IMR-90 (cell line): ENCODE measurements at regions not wholly inside any gene's neighbourhood (a gene's known extent, or its start where the extent isn't known, plus 50 kb on each side); places are given as distances from the start of the nearest gene placed in this dataset.

Source experiments
- ATAC-seq: fragments of 200-7000 bp; cut with Tn5 transposase; 2 replicates; pipeline ENCODE4 v1.9.1; 2020; ENCODE audit warnings: low read depth, mild to moderate bottlenecking, moderate library complexity
- BruUV-seq: library from RNA; stranded (reverse); fragments of 400-500 nt; replicated peaks from 2 replicates; lab custom pipeline; 2021; lab: Mats Ljungman, UMichigan
- CTCF ChIA-PET: fragments of 300-600 bp; formaldehyde crosslinking; extraction: SDS; loops from one replicate; lab custom pipeline; 2021; ENCODE audit warnings: antibody characterized with exemption; lab: Yijun Ruan, JAX
- POLR2A ChIA-PET: fragments of 300-600 bp; sonication (Branson Sonifier 250); formaldehyde crosslinking; loops from one replicate; lab custom pipeline; 2022; ENCODE audit warnings: antibody characterized with exemption; ENCODE audit not compliant: unreplicated experiment; lab: Charles Lee
- DNase-seq: peaks from one replicate; pipeline ENCODE4 v3.0.0; 2013
- H2AFZ ChIP-seq: replicated peaks from 2 replicates; pipeline ENCODE3; 2013; ENCODE audit warnings: low read length, mild to moderate bottlenecking; ENCODE audit not compliant: poor library complexity
- H2AK5ac ChIP-seq: 2 replicates; pipeline ENCODE4 v1.6.1; 2013; ENCODE audit warnings: low read depth, low read length, inconsistent platforms
- H2AK9ac ChIP-seq: replicated peaks from 2 replicates; pipeline ENCODE3; 2013; ENCODE audit warnings: mild to moderate bottlenecking, low read depth, low read length, moderate library complexity; ENCODE audit not compliant: poor library complexity
- H2BK120ac ChIP-seq: 2 replicates; pipeline ENCODE4 v1.6.1; 2013; ENCODE audit warnings: low read depth, low read length, inconsistent platforms
- H2BK15ac ChIP-seq: 3 replicates; pipeline ENCODE4 v1.6.1; 2013; ENCODE audit warnings: low read depth, low read length, inconsistent platforms
- H2BK20ac ChIP-seq: 2 replicates; pipeline ENCODE4 v1.6.1; 2013; ENCODE audit warnings: low read depth, mild to moderate bottlenecking, inconsistent platforms, low read length, moderate library complexity
- H2BK5ac ChIP-seq: 2 replicates; pipeline ENCODE4 v1.6.1; 2013; ENCODE audit warnings: mild to moderate bottlenecking, low read depth, low read length, inconsistent platforms; ENCODE audit not compliant: poor library complexity, severe bottlenecking
- H3K14ac ChIP-seq: replicated peaks from 2 replicates; pipeline ENCODE4 v1.6.1; 2013; ENCODE audit warnings: low read depth, low read length, inconsistent platforms
- H3K18ac ChIP-seq: 2 replicates; pipeline ENCODE4 v1.6.1; 2013; ENCODE audit warnings: low read depth, low read length, control low read depth
- H3K23ac ChIP-seq: 2 replicates; pipeline ENCODE4 v1.6.1; 2013; ENCODE audit warnings: low read depth, low read length, inconsistent platforms
- H3K27ac ChIP-seq: 2 replicates; pipeline ENCODE4 v1.5.1; 2013; ENCODE audit warnings: mild to moderate bottlenecking, control low read depth, low read length; ENCODE audit not compliant: insufficient read depth
- H3K27me3 ChIP-seq: 2 replicates; pipeline ENCODE4 v1.6.1; 2013; ENCODE audit warnings: low read length; ENCODE audit not compliant: control insufficient read depth, insufficient read depth
- H3K36me3 ChIP-seq: 2 replicates; pipeline ENCODE4 v1.6.1; 2013; ENCODE audit warnings: low read length, mixed read lengths; ENCODE audit not compliant: control insufficient read depth, insufficient read depth
- H3K4ac ChIP-seq: 2 replicates; pipeline ENCODE4 v1.6.1; 2013; ENCODE audit warnings: low read depth, low read length, inconsistent platforms
- H3K4me1 ChIP-seq: 2 replicates; pipeline ENCODE4 v1.6.1; 2013; ENCODE audit warnings: low read length, mixed read lengths; ENCODE audit not compliant: control insufficient read depth, insufficient read depth
- H3K4me2 ChIP-seq: 2 replicates; pipeline ENCODE4 v1.6.1; 2013; ENCODE audit warnings: low read depth, mild to moderate bottlenecking, control low read depth, low read length, moderate library complexity
- H3K4me3 ChIP-seq: 2 replicates; pipeline ENCODE4 v1.5.1; 2013; ENCODE audit warnings: low read depth, mild to moderate bottlenecking, control low read depth, low read length, moderate library complexity; ENCODE audit not compliant: insufficient read depth
- H3K56ac ChIP-seq: 2 replicates; pipeline ENCODE4 v1.6.1; 2013; ENCODE audit warnings: low read length, inconsistent platforms; ENCODE audit not compliant: insufficient read depth; ENCODE audit errors: extremely low read depth
- H3K79me1 ChIP-seq, 2 experiments: 2 replicates each; pipeline ENCODE4 v1.6.1; 2013; ENCODE audit warnings: low read length in 2 of 2, inconsistent platforms in 1 of 2, low read depth in 1 of 2
- H3K9ac ChIP-seq: 2 replicates; pipeline ENCODE4 v1.6.1; 2013; ENCODE audit warnings: low read depth, low read length, control low read depth
- H3K9me1 ChIP-seq: 2 replicates; pipeline ENCODE4 v1.6.1; 2013; ENCODE audit warnings: low read length, inconsistent platforms; ENCODE audit not compliant: insufficient read depth
- H3K9me3 ChIP-seq: 2 replicates; pipeline ENCODE4 v1.6.1; 2013; ENCODE audit warnings: low read length; ENCODE audit not compliant: control insufficient read depth, insufficient read depth
- H4K20me1 ChIP-seq: 2 replicates; pipeline ENCODE4 v1.6.1; 2013; ENCODE audit warnings: low read length, inconsistent platforms; ENCODE audit not compliant: insufficient read depth
- H4K5ac ChIP-seq: 2 replicates; pipeline ENCODE4 v1.6.1; 2013; ENCODE audit warnings: mild to moderate bottlenecking, low read depth, low read length, control low read depth
- H4K8ac ChIP-seq, 2 experiments: 2 replicates each; pipeline ENCODE4 v1.6.1; 2013; ENCODE audit warnings: low read depth in 2 of 2, low read length in 2 of 2, control low read depth in 1 of 2, inconsistent platforms in 1 of 2
- H4K91ac ChIP-seq: 2 replicates; pipeline ENCODE4 v1.6.1; 2013; ENCODE audit warnings: low read depth, low read length, inconsistent platforms; ENCODE audit not compliant: insufficient read depth
- BHLHE40 ChIP-seq: fragments of 150-350 bp; IDR thresholded peaks from 2 replicates; pipeline ENCODE4 v1.6.1; 2016; ENCODE audit warnings: mild to moderate bottlenecking, low read depth, low read length
- CHD1 ChIP-seq: IDR thresholded peaks from 2 replicates; pipeline ENCODE4 v1.6.1; 2012; ENCODE audit warnings: low read depth, low read length, improper control_type of control experiment
- FOS ChIP-seq: fragments of 150-350 bp; IDR thresholded peaks from 2 replicates; pipeline ENCODE4 v1.6.1; 2016; ENCODE audit warnings: low read depth, low read length
- MAFK ChIP-seq: IDR thresholded peaks from 2 replicates; pipeline ENCODE4 v1.6.1; 2012; ENCODE audit warnings: low read depth, low read length, improper control_type of control experiment
- MAZ ChIP-seq: IDR thresholded peaks from 2 replicates; pipeline ENCODE4 v1.6.1; 2012; ENCODE audit warnings: low read depth, mild to moderate bottlenecking, low read length, improper control_type of control experiment, moderate library complexity, borderline replicate concordance
- MXI1 ChIP-seq: IDR thresholded peaks from 2 replicates; pipeline ENCODE4 v1.6.1; 2012; ENCODE audit warnings: low read depth, mild to moderate bottlenecking, low read length, moderate library complexity, borderline replicate concordance
- POLR2A ChIP-seq: IDR thresholded peaks from 2 replicates; pipeline ENCODE4 v1.6.1; 2012; ENCODE audit warnings: mild to moderate bottlenecking, low read depth, low read length
- RAD21 ChIP-seq: IDR thresholded peaks from 2 replicates; pipeline ENCODE4 v1.6.1; 2012; ENCODE audit warnings: low read length, improper control_type of control experiment
- RFX5 ChIP-seq: IDR thresholded peaks from 2 replicates; pipeline ENCODE4 v1.8.0; 2012; ENCODE audit warnings: low read depth, mild to moderate bottlenecking, low read length, moderate library complexity
- WGBS, 2 experiments: methylation state at CpG; one replicate each; pipeline versions ENCODE4 v1.1.5 to v1.1.7; 2013; ENCODE audit warnings: missing lambda C conversion rate in 2 of 2; ENCODE audit not compliant: insufficient read length in 1 of 2; ENCODE audit errors: extremely low coverage in 2 of 2; 5-methylcytosine and 5-hydroxymethylcytosine counted together
- dilution Hi-C: fragments of 300-500 bp; cut with HindIII; formaldehyde crosslinking; loops from one replicate; pipeline ENCODE4 v1.14.3; 2018; ENCODE audit warnings: low sequenced_read_pairs; ENCODE audit not compliant: unreplicated experiment
- in situ Hi-C: fragments of 300-500 bp; cut with MboI; formaldehyde crosslinking; loops from 3 replicates; pipeline ENCODE4 v1.14.3; 2019; ENCODE audit warnings: low sequenced_read_pairs, inconsistent platforms, mixed read lengths
- intact Hi-C: fragments of 100-400 bp; cut with micrococcal nuclease; formaldehyde crosslinking; loops from 2 replicates; pipeline ENCODE4 v1.10.0; 2022
- TF ChIP-seq, protein P1 (sequence below): fragments of 150-350 bp; IDR thresholded peaks from 2 replicates; pipeline ENCODE4 v1.6.1; 2016; ENCODE audit warnings: low read depth, mild to moderate bottlenecking, low read length, moderate library complexity, borderline replicate concordance
- TF ChIP-seq, protein P2 (sequence below): fragments of 150-350 bp; IDR thresholded peaks from 2 replicates; pipeline ENCODE4 v1.6.1; 2017; ENCODE audit warnings: mild to moderate bottlenecking, antibody characterized with exemption, low read length, low read depth

DNA sequence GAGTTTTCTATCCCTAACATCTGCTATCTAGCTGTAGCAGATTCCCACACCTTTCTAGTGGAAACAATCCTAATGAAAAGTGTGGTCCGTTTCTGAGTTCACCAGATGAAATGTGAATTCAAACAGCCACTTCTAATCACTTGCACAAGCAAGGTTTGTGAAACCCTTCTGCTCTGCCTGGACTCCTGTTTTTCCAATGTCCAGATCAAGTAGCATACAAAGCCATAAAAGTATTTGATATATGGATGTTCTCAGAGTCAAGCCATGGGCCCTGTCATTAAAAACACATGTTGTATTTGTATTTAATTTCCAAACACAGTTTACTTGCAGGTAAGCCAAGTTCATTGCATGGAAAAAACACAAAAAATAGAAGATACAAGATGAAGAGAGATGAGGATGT is 570.4 kb downstream of the NR2F1-AS1 start:
- Histone ChIP-seq H3K4me1 (no peaks in the 10 kb centered on the region), H2AFZ (no peak overlapping the region), H3K4me2 (no peak overlapping the region), H4K20me1 (no peaks in the 10 kb centered on the region), H3K27ac (no peak overlapping the region), H3K9me1 (no peaks in the 10 kb centered on the region), H3K56ac (no peak overlapping the region), H3K14ac (no peak overlapping the region), H3K9ac (no peak overlapping the region), H3K9me3 (no peaks in the 10 kb centered on the region), H2BK20ac (no peak overlapping the region), H4K5ac (no peak overlapping the region), H4K8ac (no peak overlapping the region), H4K91ac (no peak overlapping the region), H3K4me3 (no peak overlapping the region), H3K36me3 (no peaks in the 10 kb centered on the region), H3K18ac (no peak overlapping the region), H2AK5ac (no peak overlapping the region), H3K27me3 (no peaks in the 10 kb centered on the region), H3K4ac (no peak overlapping the region), H2BK120ac (no peak overlapping the region), H3K79me1 (no peaks in the 10 kb centered on the region), H3K23ac (no peak overlapping the region), H2BK15ac (no peak overlapping the region), H2BK5ac (no peak overlapping the region), H2AK9ac (no peak overlapping the region)
- POLR2A ChIA-PET: no interaction called here
- in situ Hi-C loops: no loop called here
- no TSS peak for BruUV-seq
- CTCF ChIA-PET: no interaction called here
- TF ChIP-seq, protein P1, sequence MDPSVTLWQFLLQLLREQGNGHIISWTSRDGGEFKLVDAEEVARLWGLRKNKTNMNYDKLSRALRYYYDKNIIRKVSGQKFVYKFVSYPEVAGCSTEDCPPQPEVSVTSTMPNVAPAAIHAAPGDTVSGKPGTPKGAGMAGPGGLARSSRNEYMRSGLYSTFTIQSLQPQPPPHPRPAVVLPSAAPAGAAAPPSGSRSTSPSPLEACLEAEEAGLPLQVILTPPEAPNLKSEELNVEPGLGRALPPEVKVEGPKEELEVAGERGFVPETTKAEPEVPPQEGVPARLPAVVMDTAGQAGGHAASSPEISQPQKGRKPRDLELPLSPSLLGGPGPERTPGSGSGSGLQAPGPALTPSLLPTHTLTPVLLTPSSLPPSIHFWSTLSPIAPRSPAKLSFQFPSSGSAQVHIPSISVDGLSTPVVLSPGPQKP: no peak
- TF ChIP-seq, protein P2, sequence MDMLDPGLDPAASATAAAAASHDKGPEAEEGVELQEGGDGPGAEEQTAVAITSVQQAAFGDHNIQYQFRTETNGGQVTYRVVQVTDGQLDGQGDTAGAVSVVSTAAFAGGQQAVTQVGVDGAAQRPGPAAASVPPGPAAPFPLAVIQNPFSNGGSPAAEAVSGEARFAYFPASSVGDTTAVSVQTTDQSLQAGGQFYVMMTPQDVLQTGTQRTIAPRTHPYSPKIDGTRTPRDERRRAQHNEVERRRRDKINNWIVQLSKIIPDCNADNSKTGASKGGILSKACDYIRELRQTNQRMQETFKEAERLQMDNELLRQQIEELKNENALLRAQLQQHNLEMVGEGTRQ: no peak
- TF ChIP-seq MAFK (no peak), RAD21 (no peak), POLR2A (no peak), BHLHE40 (no peak), CHD1 (no peak), MXI1 (no peak), FOS (no peak), MAZ (no peak), RFX5 (no peak)
- dilution Hi-C loops: no loop called here
- intact Hi-C loops: no loop called here
- DNase-seq: no peak
- ATAC-seq: no peak
- no CpG with 5 or more reads among the region's 1 CpG for WGBS, 2 experiments
